Mesendoderm (in vitro differentiated cells): ENCODE measurements at regions not wholly inside any gene's neighbourhood (a gene's known extent, or its start where the extent isn't known, plus 50 kb on each side); places are given as distances from the start of the nearest gene placed in this dataset.

Source experiments
- DNase-seq: peaks from one replicate; pipeline ENCODE4 v3.0.0; 2013
- H2AK5ac ChIP-seq: 2 replicates; pipeline ENCODE4 v1.6.1; 2013; ENCODE audit warnings: low read length, inconsistent platforms
- H2BK120ac ChIP-seq: 2 replicates; pipeline ENCODE4 v1.6.1; 2013; ENCODE audit warnings: low read depth, mild to moderate bottlenecking, low read length, moderate library complexity, mixed read lengths
- H2BK15ac ChIP-seq: replicated peaks from 2 replicates; pipeline ENCODE4 v1.6.1; 2013; ENCODE audit warnings: low read depth, mild to moderate bottlenecking, moderate library complexity
- H2BK5ac ChIP-seq: 2 replicates; pipeline ENCODE4 v1.6.1; 2013; ENCODE audit warnings: low read length, inconsistent platforms
- H3K18ac ChIP-seq: 2 replicates; pipeline ENCODE4 v1.6.1; 2013; ENCODE audit warnings: mild to moderate bottlenecking, low read length, mixed read lengths
- H3K23ac ChIP-seq: one replicate; pipeline ENCODE4 v1.6.1; 2013; ENCODE audit warnings: low read length
- H3K27ac ChIP-seq: 2 replicates; pipeline ENCODE4 v1.5.1; 2013; ENCODE audit warnings: low read depth, mild to moderate bottlenecking, inconsistent platforms, low read length, moderate library complexity
- H3K27me3 ChIP-seq: 2 replicates; pipeline ENCODE4 v1.6.1; 2013; ENCODE audit warnings: low read length, control low read depth, mild to moderate bottlenecking, inconsistent platforms; ENCODE audit not compliant: insufficient read depth, poor library complexity
- H3K36me3 ChIP-seq: 2 replicates; pipeline ENCODE4 v1.6.1; 2013; ENCODE audit warnings: low read length, inconsistent platforms; ENCODE audit not compliant: control insufficient read depth, insufficient read depth
- H3K4ac ChIP-seq: one replicate; pipeline ENCODE4 v1.6.1; 2013; ENCODE audit warnings: low read depth, mild to moderate bottlenecking, low read length, moderate library complexity
- H3K4me1 ChIP-seq: 2 replicates; pipeline ENCODE4 v1.6.1; 2013; ENCODE audit warnings: low read depth, low read length, inconsistent platforms; ENCODE audit not compliant: control insufficient read depth
- H3K4me2 ChIP-seq: 2 replicates; pipeline ENCODE4 v1.6.1; 2013; ENCODE audit warnings: low read length
- H3K4me3 ChIP-seq: 2 replicates; pipeline ENCODE4 v1.5.1; 2013; ENCODE audit warnings: mild to moderate bottlenecking, low read length
- H3K56ac ChIP-seq: one replicate; pipeline ENCODE4 v1.6.1; 2013; ENCODE audit warnings: low read length
- H3K79me1 ChIP-seq: 2 replicates; pipeline ENCODE4 v1.6.1; 2013; ENCODE audit warnings: low read length, inconsistent platforms
- H3K79me2 ChIP-seq: 2 replicates; pipeline ENCODE4 v1.6.1; 2013; ENCODE audit warnings: mild to moderate bottlenecking, low read length; ENCODE audit not compliant: control insufficient read depth, insufficient read depth
- H3K9ac ChIP-seq: 2 replicates; pipeline ENCODE4 v1.6.1; 2013; ENCODE audit warnings: low read length, inconsistent platforms
- H4K5ac ChIP-seq: one replicate; pipeline ENCODE4 v1.6.1; 2013; ENCODE audit warnings: low read length
- H4K8ac ChIP-seq: one replicate; pipeline ENCODE4 v1.6.1; 2013; ENCODE audit warnings: low read depth, mild to moderate bottlenecking, control low read depth, low read length, moderate library complexity
- WGBS: extraction: QIAGEN DNeasy Blood & Tissue Kit; methylation state at CpG from one replicate; pipeline ENCODE4 v1.1.7; 2013; ENCODE audit warnings: low lambda C conversion rate, missing lambda C conversion rate; ENCODE audit not compliant: insufficient coverage; ENCODE audit errors: extremely low coverage; 5-methylcytosine and 5-hydroxymethylcytosine counted together

- H3K4me2 ChIP-seq: no peak overlapping the region
Measured at GRCh38 chr13:74084375-74084935, 49.7 kb downstream of the KLF12 start.

GRCh38 chr13:74082741-74083160 lies 51.5 kb downstream of the KLF12 start:
- H2BK5ac ChIP-seq: no peak overlapping the region
- no peaks in the 10 kb centered on the region for H3K79me2 ChIP-seq
- H3K9ac ChIP-seq: no peak overlapping the region
- no peak overlapping the region for H2AK5ac ChIP-seq
- H3K4ac ChIP-seq: no peak overlapping the region
- DNase-seq: no peak
- no peak overlapping the region for H3K4me2 ChIP-seq
- H4K5ac ChIP-seq: no peak overlapping the region
- no peak overlapping the region for H2BK120ac ChIP-seq
- H2BK15ac ChIP-seq: no peak overlapping the region
- no peak overlapping the region for H3K18ac ChIP-seq
- H3K4me3 ChIP-seq: no peak overlapping the region
- no CpG with 5 or more reads among the region's 3 CpGs for WGBS
- H3K36me3 ChIP-seq: no peaks in the 10 kb centered on the region
- H3K27me3 ChIP-seq: no peaks in the 10 kb centered on the region
- H3K56ac ChIP-seq: no peak overlapping the region
- no peak overlapping the region for H3K27ac ChIP-seq
- H3K79me1 ChIP-seq: no peaks in the 10 kb centered on the region
- H4K8ac ChIP-seq: no peak overlapping the region
- peaks cover under 1% of the 10 kb centered on the region for H3K4me1 ChIP-seq
- H3K23ac ChIP-seq: no peak overlapping the region

More at GRCh38 chr13:74084375-74084935, 49.7 kb downstream of the KLF12 start:
- Histone ChIP-seq H3K4me3 (no peak overlapping the region), H3K18ac (no peak overlapping the region), H4K5ac (no peak overlapping the region), H3K4ac (no peak overlapping the region), H2BK120ac (no peak overlapping the region), H2AK5ac (no peak overlapping the region), H3K79me2 (no peaks in the 10 kb centered on the region), H2BK15ac (no peak overlapping the region), H2BK5ac (no peak overlapping the region), H3K9ac (no peak overlapping the region), H4K8ac (no peak overlapping the region), H3K27ac (no peak overlapping the region), H3K4me1 (peaks cover 3% of the 10 kb centered on the region), H3K56ac (no peak overlapping the region), H3K27me3 (no peaks in the 10 kb centered on the region), H3K23ac (no peak overlapping the region), H3K79me1 (no peaks in the 10 kb centered on the region), H3K36me3 (no peaks in the 10 kb centered on the region)
- no CpG with 5 or more reads among the region's 4 CpGs for WGBS
- DNase-seq: no peak

- Histone ChIP-seq H3K79me2 (no peaks in the 10 kb centered on the region), H3K27me3 (no peaks in the 10 kb centered on the region)
- no CpG with 5 or more reads among the region's 1 CpG for WGBS
Measured at GRCh38 chr13:74080762-74081161, 53.4 kb downstream of the KLF12 start.

DNA sequence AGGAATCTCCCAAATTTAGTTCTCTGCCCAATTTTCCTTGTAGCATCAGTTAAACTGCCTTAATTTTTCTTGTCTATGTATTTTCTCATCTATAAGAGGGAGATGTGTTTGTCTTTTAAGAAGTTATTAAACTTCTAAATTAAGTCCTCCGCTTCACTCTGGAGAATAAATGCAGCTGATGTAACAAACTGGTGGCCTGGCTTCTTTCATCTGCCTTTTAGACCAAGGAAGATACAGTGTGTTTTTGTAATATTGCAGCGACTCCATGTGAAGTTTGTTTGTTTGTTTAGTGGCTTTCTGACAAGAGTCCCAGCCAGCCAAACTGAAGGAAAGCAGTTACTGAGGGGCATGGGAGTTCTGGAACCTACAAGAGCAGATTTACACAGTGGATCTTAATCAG lies 56.4 kb downstream of the KLF12 start:
- Histone ChIP-seq H3K4me1 (no peaks in the 10 kb centered on the region), H3K4ac (no peak overlapping the region), H3K36me3 (no peaks in the 10 kb centered on the region), H3K4me2 (no peak overlapping the region), H3K79me1 (no peaks in the 10 kb centered on the region), H3K79me2 (no peaks in the 10 kb centered on the region), H4K5ac (no peak overlapping the region), H2AK5ac (no peak overlapping the region), H2BK5ac (no peak overlapping the region), H3K18ac (no peak overlapping the region), H4K8ac (no peak overlapping the region), H3K56ac (no peak overlapping the region), H2BK15ac (no peak overlapping the region), H2BK120ac (no peak overlapping the region), H3K27me3 (no peaks in the 10 kb centered on the region), H3K4me3 (no peak overlapping the region), H3K9ac (no peak overlapping the region), H3K27ac (no peak overlapping the region), H3K23ac (no peak overlapping the region)
- DNase-seq: no peak
- no CpG with 5 or more reads among the region's 2 CpGs for WGBS

More at GRCh38 chr13:74080762-74081161, 53.4 kb downstream of the KLF12 start:
- peak; percentile 32 for DNase-seq
- Histone ChIP-seq H4K5ac (no peak overlapping the region), H3K4me2 (no peak overlapping the region), H3K56ac (no peak overlapping the region), H3K79me1 (no peaks in the 10 kb centered on the region), H2BK120ac (no peak overlapping the region), H3K27ac (no peak overlapping the region), H3K4ac (no peak overlapping the region), H2BK5ac (no peak overlapping the region), H3K36me3 (no peaks in the 10 kb centered on the region), H2BK15ac (no peak overlapping the region), H3K9ac (no peak overlapping the region), H3K4me3 (no peak overlapping the region), H3K18ac (no peak overlapping the region), H3K23ac (no peak overlapping the region), H4K8ac (no peak overlapping the region), H3K4me1 (no peaks in the 10 kb centered on the region), H2AK5ac (no peak overlapping the region)

DNA sequence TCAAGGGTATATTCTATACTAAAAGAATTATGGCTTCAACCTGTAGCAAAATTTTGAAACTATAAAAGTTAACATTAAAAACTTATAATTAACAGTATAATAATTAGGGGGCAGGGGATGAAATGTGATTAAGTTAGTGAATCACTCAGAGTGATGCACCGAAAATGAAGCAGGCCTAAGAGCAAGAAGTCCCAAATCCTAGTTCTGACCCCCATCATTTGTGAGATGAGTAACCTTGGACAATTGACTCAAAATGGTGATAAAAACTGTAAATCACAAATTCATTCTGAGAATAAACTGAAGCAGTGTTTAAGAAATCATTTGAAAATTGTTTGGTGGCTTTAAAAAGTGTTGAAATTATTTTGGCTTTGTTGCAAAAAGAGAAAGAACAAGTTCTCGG lies 56.8 kb downstream of the KLF12 start:
- Histone ChIP-seq H3K56ac (no peak overlapping the region), H3K27ac (no peak overlapping the region)

DNA sequence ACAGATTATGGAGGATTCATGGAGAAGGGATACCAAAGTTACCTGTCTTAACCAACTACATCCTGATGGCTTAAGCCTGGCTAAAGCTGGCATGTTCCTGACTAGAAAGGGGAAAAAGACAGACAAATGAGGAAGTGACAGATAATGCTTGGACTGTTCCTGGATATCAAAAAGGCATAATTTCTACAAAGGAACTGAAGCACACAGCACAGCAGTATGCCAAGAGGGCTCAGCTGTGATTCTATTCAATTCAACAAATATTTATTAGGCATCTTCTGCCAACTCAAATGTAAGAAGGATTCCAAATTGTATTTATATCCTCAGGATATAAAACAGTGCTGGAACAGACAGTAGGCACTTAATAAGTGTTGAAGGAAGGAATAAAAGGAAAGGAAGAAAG lies 59.5 kb downstream of the KLF12 start:
- Histone ChIP-seq H3K4me1 (no peaks in the 10 kb centered on the region), H3K36me3 (no peaks in the 10 kb centered on the region), H3K4me2 (no peak overlapping the region), H3K79me1 (no peaks in the 10 kb centered on the region), H3K4ac (no peak overlapping the region), H3K4me3 (no peak overlapping the region), H4K8ac (no peak overlapping the region), H2AK5ac (no peak overlapping the region), H3K27me3 (no peaks in the 10 kb centered on the region), H2BK5ac (no peak overlapping the region), H3K56ac (no peak overlapping the region), H3K27ac (no peak overlapping the region), H3K79me2 (no peaks in the 10 kb centered on the region), H3K18ac (no peak overlapping the region), H2BK120ac (no peak overlapping the region), H3K9ac (no peak overlapping the region), H4K5ac (no peak overlapping the region), H3K23ac (no peak overlapping the region), H2BK15ac (no peak overlapping the region)
- DNase-seq: peak; percentile 10

More for the DNA sequence above, 56.8 kb downstream of the KLF12 start:
- H4K5ac ChIP-seq: no peak overlapping the region
- WGBS: no CpG with 5 or more reads among the region's 2 CpGs
- H3K4me1 ChIP-seq: no peaks in the 10 kb centered on the region
- no peak overlapping the region for H3K4me2 ChIP-seq
- H3K9ac ChIP-seq: no peak overlapping the region
- no peak overlapping the region for H3K23ac ChIP-seq
- H3K18ac ChIP-seq: no peak overlapping the region
- H3K4ac ChIP-seq: no peak overlapping the region
- no peaks in the 10 kb centered on the region for H3K79me1 ChIP-seq
- H2BK15ac ChIP-seq: no peak overlapping the region
- no peak overlapping the region for H4K8ac ChIP-seq
- DNase-seq: no peak
- no peak overlapping the region for H2BK5ac ChIP-seq
- H3K79me2 ChIP-seq: no peaks in the 10 kb centered on the region
- H2AK5ac ChIP-seq: no peak overlapping the region
- H3K27me3 ChIP-seq: no peaks in the 10 kb centered on the region
- no peaks in the 10 kb centered on the region for H3K36me3 ChIP-seq
- no peak overlapping the region for H2BK120ac ChIP-seq
- no peak overlapping the region for H3K4me3 ChIP-seq
